NB4 (cell line): ENCODE measurements at regions not wholly inside any gene's neighbourhood (a gene's known extent, or its start where the extent isn't known, plus 50 kb on each side); places are given as distances from the start of the nearest gene placed in this dataset.
"Not testable (repeated sequence)": the region's sequence is repeated elsewhere in the genome, so short reads cannot be mapped to it uniquely, and the experiment has no call there.

Experiments
- CTCF ChIP-seq: IDR thresholded peaks from one replicate; pipeline ENCODE4 v1.5.1; 2012; ENCODE audit warnings: low read depth, low read length
- MAX ChIP-seq: IDR thresholded peaks from 2 replicates; pipeline ENCODE4 v1.6.1; 2011; ENCODE audit warnings: low read depth, low read length

GRCh38 chr16:32885392-32885791 lies 209.4 kb upstream of the TP53TG3 start:
- TF ChIP-seq MAX, CTCF: not testable (repeated sequence)
